Mammary epithelial cell (primary cell): ENCODE measurements at regions not wholly inside any gene's neighbourhood (a gene's known extent, or its start where the extent isn't known, plus 50 kb on each side); places are given as distances from the start of the nearest gene placed in this dataset.

Source experiments
- EZH2 ChIP-seq: IDR thresholded peaks from 2 replicates; pipeline ENCODE4 v1.6.1; 2012; ENCODE audit warnings: low read length, inconsistent platforms, borderline replicate concordance
- TF ChIP-seq, protein P1 (sequence below), 2 donors: IDR thresholded peaks in 1 of 2; conservative IDR thresholded peaks in 1 of 2; 2 replicates each; pipeline ENCODE4 v1.5.1; 2011 to 2012; ENCODE audit warnings: inconsistent platforms in 2 of 2, low read length in 2 of 2, mild to moderate bottlenecking in 2 of 2, control low read depth in 1 of 2, low read depth in 1 of 2; ENCODE audit not compliant: insufficient read depth in 1 of 2; ENCODE audit errors: extremely low read depth in 1 of 2

DNA sequence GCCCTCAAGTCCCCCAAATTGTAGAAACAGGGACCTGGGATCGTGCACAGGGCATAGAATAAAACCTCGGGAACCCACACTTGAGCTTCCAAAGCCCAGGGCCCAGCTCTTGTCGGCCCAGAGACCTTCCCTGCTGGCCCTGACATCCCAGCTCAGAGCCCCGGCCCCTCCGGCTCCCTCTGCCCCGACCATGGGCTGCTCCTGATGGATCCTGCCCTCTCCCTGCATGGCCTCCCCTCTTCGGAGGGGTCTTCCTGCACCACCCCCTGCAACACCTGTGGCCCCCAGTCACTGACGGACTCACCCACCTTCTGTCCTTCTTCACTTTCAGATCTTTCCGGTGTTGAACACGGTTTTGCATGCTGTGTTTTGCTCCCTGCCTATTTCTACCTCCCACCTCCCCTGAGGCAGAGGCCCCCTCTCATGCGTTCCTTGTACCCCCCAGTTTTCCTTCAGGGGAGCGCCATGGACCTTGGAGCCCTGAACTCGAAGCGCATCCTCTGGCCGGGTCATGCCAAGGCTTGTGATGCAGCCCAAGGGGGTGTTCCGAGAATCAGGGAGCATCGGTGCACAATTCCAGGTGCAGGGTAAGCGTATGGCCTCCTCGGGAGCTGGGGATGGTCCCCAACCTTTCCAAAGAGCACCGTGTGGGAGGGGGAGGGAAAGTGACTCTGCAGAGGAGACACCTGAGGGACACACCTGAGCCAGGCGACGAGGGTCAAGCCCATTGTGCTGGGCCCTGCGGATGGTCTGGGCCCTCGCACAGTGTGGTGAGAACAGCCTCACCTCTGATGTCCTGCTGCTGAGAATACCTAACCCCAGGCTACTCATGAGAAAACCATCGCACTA lies 666.4 kb downstream of the BRD1 start:
- TF ChIP-seq, protein P1, sequence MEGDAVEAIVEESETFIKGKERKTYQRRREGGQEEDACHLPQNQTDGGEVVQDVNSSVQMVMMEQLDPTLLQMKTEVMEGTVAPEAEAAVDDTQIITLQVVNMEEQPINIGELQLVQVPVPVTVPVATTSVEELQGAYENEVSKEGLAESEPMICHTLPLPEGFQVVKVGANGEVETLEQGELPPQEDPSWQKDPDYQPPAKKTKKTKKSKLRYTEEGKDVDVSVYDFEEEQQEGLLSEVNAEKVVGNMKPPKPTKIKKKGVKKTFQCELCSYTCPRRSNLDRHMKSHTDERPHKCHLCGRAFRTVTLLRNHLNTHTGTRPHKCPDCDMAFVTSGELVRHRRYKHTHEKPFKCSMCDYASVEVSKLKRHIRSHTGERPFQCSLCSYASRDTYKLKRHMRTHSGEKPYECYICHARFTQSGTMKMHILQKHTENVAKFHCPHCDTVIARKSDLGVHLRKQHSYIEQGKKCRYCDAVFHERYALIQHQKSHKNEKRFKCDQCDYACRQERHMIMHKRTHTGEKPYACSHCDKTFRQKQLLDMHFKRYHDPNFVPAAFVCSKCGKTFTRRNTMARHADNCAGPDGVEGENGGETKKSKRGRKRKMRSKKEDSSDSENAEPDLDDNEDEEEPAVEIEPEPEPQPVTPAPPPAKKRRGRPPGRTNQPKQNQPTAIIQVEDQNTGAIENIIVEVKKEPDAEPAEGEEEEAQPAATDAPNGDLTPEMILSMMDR (conservative IDR thresholded peaks at IDR 0.05 in 1 of 2, IDR thresholded peaks at IDR 0.05 in 1 of 2; ENCODE audit: extremely low read depth in 1 of 2, insufficient read depth in 1 of 2, low read depth in 1 of 2, low read length in 2 of 2): no peak
- TF ChIP-seq EZH2: no peak
